ENCODE measurements at regions not wholly inside any gene's neighbourhood (a gene's known extent, or its start where the extent isn't known, plus 50 kb on each side); places are given as distances from the start of the nearest gene placed in this dataset.

- no peak for TF ChIP-seq CTCF (IDR thresholded peaks at IDR 0.05)
- TF ChIP-seq EP300 (IDR thresholded peaks at IDR 0.05; ENCODE audit: low read depth), result no peak
- TF ChIP-seq POLR2A (IDR thresholded peaks at IDR 0.05), result no peak
These were observed 240.5 kb upstream of the SETMAR start for GRCh38 chr3:4062621-4063020.

Measured in transverse colon (tissue), 3 donors.